Esophagus muscularis mucosa (tissue), 4 donors: ENCODE measurements at regions not wholly inside any gene's neighbourhood (a gene's known extent, or its start where the extent isn't known, plus 50 kb on each side); places are given as distances from the start of the nearest gene placed in this dataset.

Source experiments
- DNase-seq: peaks from one replicate; pipeline ENCODE4 v3.0.0-alpha.2; 2017; ENCODE audit errors: extremely low spot score
- H3K27ac ChIP-seq, 4 donors: fragments of 200-600 bp; sonication (generic); replicated peaks in 1 of 4; 1 replicate in 3 of 4; 2 replicates in 1 of 4; pipeline ENCODE4 v1.5.1; 2016 to 2019; ENCODE audit warnings: mild to moderate bottlenecking in 1 of 4
- H3K27me3 ChIP-seq, 4 donors: fragments of 200-600 bp; sonication (generic); one replicate each; pipeline versions ENCODE4 v1.5.1 to v1.6.0; 2016 to 2019
- H3K36me3 ChIP-seq, 4 donors: fragments of 200-600 bp; sonication (generic); one replicate each; pipeline ENCODE4 v1.5.1; 2016 to 2019
- H3K4me1 ChIP-seq, 4 donors: fragments of 200-600 bp; sonication (generic); one replicate each; pipeline ENCODE4 v1.5.1; 2016 to 2019
- H3K4me3 ChIP-seq, 4 donors: fragments of 200-600 bp; sonication (generic); 1 replicate in 2 of 4; 2 replicates in 2 of 4; pipeline ENCODE4 v1.5.1; 2016 to 2019; ENCODE audit warnings: mild to moderate bottlenecking in 4 of 4, moderate library complexity in 1 of 4
- H3K9me3 ChIP-seq, 4 donors: fragments of 200-600 bp; sonication (generic); 1 replicate in 3 of 4; 2 replicates in 1 of 4; pipeline ENCODE4 v1.5.1; 2016 to 2019
- EP300 ChIP-seq: sonication (generic); formaldehyde crosslinking; IDR thresholded peaks from one replicate; pipeline ENCODE4 v1.6.1; 2017; ENCODE audit warnings: antibody characterized with exemption
- POLR2A ChIP-seq: fragments of 450-650 bp; IDR thresholded peaks from one replicate; pipeline ENCODE4 v1.6.1; 2017; ENCODE audit warnings: antibody characterized with exemption, moderate library complexity, mild to moderate bottlenecking, low read depth
- POLR2AphosphoS5 ChIP-seq, 2 donors: sonication (generic); formaldehyde crosslinking; IDR thresholded peaks; one replicate each; pipeline ENCODE4 v1.6.1; 2017; ENCODE audit warnings: antibody characterized with exemption in 2 of 2
- WGBS: methylation state at CpG from one replicate; pipeline ENCODE4 v1.1.5; 2018; 5-methylcytosine and 5-hydroxymethylcytosine counted together
- intact Hi-C: fragments of 100-400 bp; cut with DNase I; formaldehyde crosslinking; loops from one replicate; pipeline ENCODE4 v1.15.1; 2023
- small RNA-seq, 3 donors: library from RNA; depleted of rRNA; stranded (forward); fragments of <200 nt; gene quantifications; one replicate each; pipeline ENCODE3, GENCODE V24; 2016
- TF ChIP-seq, protein P1 (sequence below), 3 experiments: fragments of 200-600 bp in 2 of 3; fragments of 450-650 bp in 1 of 3; sonication (generic) in 2 of 3; IDR thresholded peaks; one replicate each; pipeline ENCODE4 v1.5.1; 2017 to 2019; ENCODE audit warnings: antibody characterized with exemption in 3 of 3, mild to moderate bottlenecking in 2 of 3, moderate library complexity in 1 of 3

GRCh38 chr11:115557681-115558080, 53.5 kb upstream of the CADM1 start:
- WGBS: 86% methylated on average over 7 of the region's 7 CpGs
- intact Hi-C loops: no loop called here
- TF ChIP-seq EP300: no peak
- TF ChIP-seq POLR2A: no peak
- TF ChIP-seq POLR2AphosphoS5 (IDR thresholded peaks at IDR 0.05): no peak
- TF ChIP-seq, protein P1, sequence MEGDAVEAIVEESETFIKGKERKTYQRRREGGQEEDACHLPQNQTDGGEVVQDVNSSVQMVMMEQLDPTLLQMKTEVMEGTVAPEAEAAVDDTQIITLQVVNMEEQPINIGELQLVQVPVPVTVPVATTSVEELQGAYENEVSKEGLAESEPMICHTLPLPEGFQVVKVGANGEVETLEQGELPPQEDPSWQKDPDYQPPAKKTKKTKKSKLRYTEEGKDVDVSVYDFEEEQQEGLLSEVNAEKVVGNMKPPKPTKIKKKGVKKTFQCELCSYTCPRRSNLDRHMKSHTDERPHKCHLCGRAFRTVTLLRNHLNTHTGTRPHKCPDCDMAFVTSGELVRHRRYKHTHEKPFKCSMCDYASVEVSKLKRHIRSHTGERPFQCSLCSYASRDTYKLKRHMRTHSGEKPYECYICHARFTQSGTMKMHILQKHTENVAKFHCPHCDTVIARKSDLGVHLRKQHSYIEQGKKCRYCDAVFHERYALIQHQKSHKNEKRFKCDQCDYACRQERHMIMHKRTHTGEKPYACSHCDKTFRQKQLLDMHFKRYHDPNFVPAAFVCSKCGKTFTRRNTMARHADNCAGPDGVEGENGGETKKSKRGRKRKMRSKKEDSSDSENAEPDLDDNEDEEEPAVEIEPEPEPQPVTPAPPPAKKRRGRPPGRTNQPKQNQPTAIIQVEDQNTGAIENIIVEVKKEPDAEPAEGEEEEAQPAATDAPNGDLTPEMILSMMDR (IDR thresholded peaks at IDR 0.05): no peak
- Histone ChIP-seq H3K9me3 (no peaks in the 10 kb centered on the region), H3K36me3 (no peaks in the 10 kb centered on the region), H3K27me3 (no peaks in the 10 kb centered on the region), H3K4me1 (no peaks in the 10 kb centered on the region), H3K27ac (no peak overlapping the region), H3K4me3 (no peak overlapping the region)
- DNase-seq: no peak

DNA sequence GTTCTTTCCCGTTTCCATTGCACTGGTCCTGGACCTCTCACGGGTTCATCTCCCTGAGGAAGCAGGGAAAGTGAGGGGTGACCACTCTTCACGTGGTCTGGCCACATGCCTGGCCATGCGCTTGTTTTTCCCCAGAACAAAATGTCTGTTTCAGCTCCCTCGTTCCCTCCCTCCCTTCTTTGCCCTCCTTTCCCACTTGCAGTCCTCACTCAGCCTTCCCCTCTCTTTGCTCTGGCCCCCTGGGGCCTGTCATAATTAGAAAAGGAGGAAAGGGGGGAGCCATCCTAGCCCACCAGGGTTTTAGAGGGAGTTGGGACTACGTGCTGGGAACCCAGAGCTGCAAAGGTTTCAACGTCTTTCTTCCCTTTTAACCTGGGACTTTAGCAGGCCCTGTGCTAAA, 52.8 kb upstream of the CADM1 start:
- no peak for DNase-seq
- Histone ChIP-seq H3K27me3 (no peaks in the 10 kb centered on the region), H3K9me3 (no peaks in the 10 kb centered on the region), H3K4me3 (no peak overlapping the region), H3K36me3 (no peaks in the 10 kb centered on the region), H3K4me1 (no peaks in the 10 kb centered on the region), H3K27ac (no peak overlapping the region)
- WGBS: 67% methylated on average over 7 of the region's 7 CpGs
- TF ChIP-seq POLR2A (no peak), POLR2AphosphoS5 (IDR thresholded peaks at IDR 0.05) (no peak), EP300 (no peak)
- TF ChIP-seq, protein P1 (IDR thresholded peaks at IDR 0.05): no peak
- intact Hi-C loops: no loop called here

DNA sequence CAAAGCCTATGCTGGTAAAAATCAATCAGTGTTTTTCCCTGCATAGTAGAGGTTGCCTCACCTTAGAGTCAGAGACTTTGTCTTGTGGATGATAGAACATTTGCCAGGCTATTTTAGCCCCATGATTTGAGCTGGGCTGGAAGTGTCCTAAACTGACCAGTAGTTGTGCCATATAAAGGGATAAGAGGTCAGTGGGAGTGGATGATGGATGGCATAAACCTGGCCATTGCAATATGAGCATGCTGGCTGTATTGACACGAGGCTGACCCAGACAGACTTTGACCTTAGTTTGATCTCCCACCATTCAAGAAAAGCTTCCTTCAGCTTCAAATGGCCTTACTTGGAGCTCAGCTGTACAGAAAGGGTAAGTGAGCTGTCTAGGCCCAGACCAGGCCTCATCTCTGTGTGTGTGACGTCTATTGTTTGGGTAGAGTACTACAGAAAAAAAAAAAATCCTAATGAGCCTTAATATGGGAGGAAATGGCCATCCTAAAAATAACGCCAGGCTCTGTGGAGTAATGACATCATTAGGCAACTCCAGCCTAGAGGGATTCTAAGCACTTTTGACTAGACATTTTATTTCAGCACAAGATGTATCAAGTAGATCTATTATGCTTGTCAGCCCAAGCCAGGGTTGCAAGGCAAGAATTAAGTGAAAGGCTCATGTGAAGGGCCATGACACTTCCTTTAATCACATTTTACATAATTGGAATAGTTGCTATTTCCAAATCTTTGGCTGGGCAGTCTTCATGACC, 51.3 kb upstream of the CADM1 start:
- H3K4me1 ChIP-seq: no peaks in the 10 kb centered on the region
- H3K36me3 ChIP-seq: no peaks in the 10 kb centered on the region
- no peak for DNase-seq
- 78% methylated on average over 3 of the region's 3 CpGs for WGBS
- intact Hi-C loops: no loop called here
- no peaks in the 10 kb centered on the region for H3K9me3 ChIP-seq
- TF ChIP-seq EP300 (no peak), POLR2AphosphoS5 (IDR thresholded peaks at IDR 0.05) (no peak), POLR2A (no peak)
- TF ChIP-seq, protein P1 (IDR thresholded peaks at IDR 0.05): no peak
- H3K4me3 ChIP-seq: no peak overlapping the region
- H3K27ac ChIP-seq: no peak overlapping the region
- H3K27me3 ChIP-seq: no peaks in the 10 kb centered on the region

Small RNA genes in the stretch of these regions (small RNA-seq; reads per million reads assigned to genes)
- gene AP000770.2 (0 reads per million in 3 donors), gene RF01210 (0 reads per million in 3 donors), gene RPL12P46 (0 reads per million in 3 donors)
